GM10266 (cell line): ENCODE measurements at regions not wholly inside any gene's neighbourhood (a gene's known extent, or its start where the extent isn't known, plus 50 kb on each side); places are given as distances from the start of the nearest gene placed in this dataset.

ENCODE experiments used
- DNase-seq: peaks from one replicate; pipeline ENCODE4 v3.0.0; 2012; ENCODE audit errors: extremely low spot score
- CTCF ChIP-seq: IDR thresholded peaks from 2 replicates; pipeline ENCODE4 v1.5.1; 2012; ENCODE audit warnings: mild to moderate bottlenecking, low read depth; ENCODE audit not compliant: control insufficient read depth, insufficient read depth; ENCODE audit errors: missing control alignments

- TF ChIP-seq CTCF = no peak
- DNase-seq = no peak
Measured at GRCh38 chr12:116384175-116384574, 106.7 kb upstream of the MED13L start.

- peak; percentile 64 for DNase-seq
- no peak for TF ChIP-seq CTCF
Measured at GRCh38 chr12:116384691-116385485, 107.4 kb upstream of the MED13L start.

- DNase-seq = no peak
- no peak for TF ChIP-seq CTCF
Measured at GRCh38 chr12:116385486-116386217, 108.2 kb upstream of the MED13L start.

GRCh38 chr12:116389326-116389725 lies 111.8 kb upstream of the MED13L start:
- no peak for DNase-seq
- no peak for TF ChIP-seq CTCF

- no peak for DNase-seq
- no peak for TF ChIP-seq CTCF
Measured at GRCh38 chr12:116389990-116390389, 112.5 kb upstream of the MED13L start.

- DNase-seq = no peak
- TF ChIP-seq CTCF = no peak
Measured at GRCh38 chr12:116390401-116391335, 113.2 kb upstream of the MED13L start.
